ENCODE measurements at regions not wholly inside any gene's neighbourhood (a gene's known extent, or its start where the extent isn't known, plus 50 kb on each side); places are given as distances from the start of the nearest gene placed in this dataset.

DNA sequence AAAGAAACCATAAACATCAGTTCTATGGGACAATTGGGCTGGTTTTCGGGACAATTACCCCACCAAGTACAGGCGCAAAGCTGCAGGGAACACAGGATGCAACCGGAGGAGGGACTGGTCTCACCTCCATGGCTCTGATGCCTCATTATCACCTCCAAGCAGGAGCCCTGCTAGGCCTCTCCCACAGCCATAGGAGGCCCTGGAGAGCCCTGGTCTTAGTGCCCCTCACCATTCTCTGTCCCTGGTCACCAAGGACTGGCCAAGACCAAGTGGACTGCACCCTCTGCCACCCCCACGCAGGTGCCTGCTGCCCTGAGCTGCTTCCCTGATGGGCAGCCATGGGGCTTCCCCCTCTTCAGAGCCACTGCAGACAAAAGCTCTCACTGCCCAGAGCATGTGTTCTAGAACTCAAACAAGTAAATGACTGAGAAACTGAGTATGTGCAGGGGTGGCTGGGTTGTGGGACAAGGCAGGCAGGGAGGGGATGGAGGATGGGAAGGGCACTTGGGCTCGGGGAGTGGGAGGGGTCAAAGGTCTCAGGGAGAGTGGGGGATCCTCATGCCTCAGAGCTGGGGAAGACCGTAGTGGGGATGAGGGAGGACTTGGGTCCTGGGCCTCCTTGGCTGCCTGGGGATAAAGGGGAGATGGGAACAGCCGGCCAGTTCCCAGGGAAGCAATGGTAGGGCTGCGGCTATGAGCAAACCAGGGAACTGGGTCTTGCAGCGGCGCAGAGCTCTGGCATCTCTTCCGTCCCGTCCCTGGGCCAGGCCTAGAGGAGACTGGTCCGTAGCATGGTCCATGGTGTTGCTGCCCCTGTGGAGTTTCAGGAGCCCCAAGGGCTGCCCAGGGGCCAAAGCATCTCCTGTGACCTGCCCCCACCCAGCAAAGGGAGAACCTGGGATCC lies 435.1 kb downstream of the PREX1 start:
- no peaks in the 10 kb centered on the region for H3K36me3 Mint-ChIP-seq (ENCODE audit: insufficient read depth, unreplicated experiment)
- H3K4me3 Mint-ChIP-seq (ENCODE audit: unreplicated experiment) = no peak overlapping the region
- peaks cover 10% of the 10 kb centered on the region for H3K9me3 Mint-ChIP-seq (ENCODE audit: unreplicated experiment)
- no peak for TF ChIP-seq CTCF (IDR thresholded peaks at IDR 0.05; ENCODE audit: unreplicated experiment)
- no peak for DNase-seq (ENCODE audit: unreplicated experiment)
- ChIA-PET POLR2A (interaction anchor here (0.7 kb wide), 1 partner anchor 32 kb away, joined by 4 read pairs; no protein-coding TSS in a partner anchor), CTCF (interaction anchor here (0.7 to 1.2 kb wide), 3 partner anchors 24 to 243 kb away, joined by 3 to 5 read pairs (median 4); no protein-coding TSS in a partner anchor)
- no peak overlapping the region for H3K27ac Mint-ChIP-seq (ENCODE audit: low read depth, unreplicated experiment)
- no TSS peak for BruUV-seq (replicated peaks)
- intact Hi-C loops (cut with micrococcal nuclease) = no loop called here
- peaks cover 92% of the 10 kb centered on the region for H3K27me3 Mint-ChIP-seq (ENCODE audit: insufficient read depth, unreplicated experiment)
- H3K4me1 Mint-ChIP-seq (ENCODE audit: insufficient read depth, unreplicated experiment) = no peaks in the 10 kb centered on the region

GRCh38 chr20:48390981-48391380 lies 436.8 kb downstream of the PREX1 start:
- ChIA-PET POLR2A (no interaction called here), CTCF (interaction anchor here (1.2 kb wide), 1 partner anchor 26 kb away, joined by 3 read pairs; no protein-coding TSS in a partner anchor)
- no peak for TF ChIP-seq CTCF (IDR thresholded peaks at IDR 0.05; ENCODE audit: unreplicated experiment)
- no peak overlapping the region for H3K4me3 Mint-ChIP-seq (ENCODE audit: unreplicated experiment)
- H3K27ac Mint-ChIP-seq (ENCODE audit: low read depth, unreplicated experiment) = no peak overlapping the region
- no peaks in the 10 kb centered on the region for H3K4me1 Mint-ChIP-seq (ENCODE audit: insufficient read depth, unreplicated experiment)
- intact Hi-C loops (cut with micrococcal nuclease) = no loop called here
- peaks cover 92% of the 10 kb centered on the region for H3K27me3 Mint-ChIP-seq (ENCODE audit: insufficient read depth, unreplicated experiment)
- no peak for DNase-seq (ENCODE audit: unreplicated experiment)
- no peaks in the 10 kb centered on the region for H3K36me3 Mint-ChIP-seq (ENCODE audit: insufficient read depth, unreplicated experiment)
- BruUV-seq (replicated peaks) = no TSS peak
- peaks cover 10% of the 10 kb centered on the region for H3K9me3 Mint-ChIP-seq (ENCODE audit: unreplicated experiment)

DNA sequence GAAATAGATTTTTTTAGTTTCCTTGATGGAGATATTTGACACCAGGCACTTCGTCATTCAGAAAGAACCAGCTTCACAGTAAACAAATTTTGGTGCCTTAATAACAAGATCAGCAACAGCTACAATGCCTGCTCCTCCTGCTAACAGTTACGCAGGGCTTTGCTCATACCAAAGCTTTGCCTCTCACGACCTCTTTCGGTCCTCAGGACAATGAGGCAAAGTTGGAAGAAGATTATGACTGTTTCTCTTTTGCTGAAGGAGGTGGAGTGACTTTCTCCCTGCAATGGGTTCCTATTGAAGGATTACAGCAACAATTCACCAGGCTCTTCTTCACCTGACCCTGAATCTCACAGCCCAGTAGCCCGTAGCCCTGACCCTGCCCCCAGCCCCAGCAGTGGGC lies 440.1 kb downstream of the PREX1 start:
- no peak for DNase-seq (ENCODE audit: unreplicated experiment)
- intact Hi-C loops (cut with micrococcal nuclease) = no loop called here
- CTCF ChIA-PET = no interaction called here
- no peaks in the 10 kb centered on the region for H3K4me1 Mint-ChIP-seq (ENCODE audit: insufficient read depth, unreplicated experiment)
- POLR2A ChIA-PET = no interaction called here
- TF ChIP-seq CTCF (IDR thresholded peaks at IDR 0.05; ENCODE audit: unreplicated experiment) = no peak
- no peak overlapping the region for H3K27ac Mint-ChIP-seq (ENCODE audit: low read depth, unreplicated experiment)
- no TSS peak for BruUV-seq (replicated peaks)
- H3K9me3 Mint-ChIP-seq (ENCODE audit: unreplicated experiment) = peaks cover 10% of the 10 kb centered on the region
- no peaks in the 10 kb centered on the region for H3K36me3 Mint-ChIP-seq (ENCODE audit: insufficient read depth, unreplicated experiment)
- H3K27me3 Mint-ChIP-seq (ENCODE audit: insufficient read depth, unreplicated experiment) = peaks cover 80% of the 10 kb centered on the region
- H3K4me3 Mint-ChIP-seq (ENCODE audit: unreplicated experiment) = no peak overlapping the region

- intact Hi-C loops (cut with micrococcal nuclease) = no loop called here
- no TSS peak for BruUV-seq (replicated peaks)
Observed at GRCh38 chr20:48385527-48385926, 442.3 kb downstream of the PREX1 start.

More at GRCh38 chr20:48385527-48385926, 442.3 kb downstream of the PREX1 start:
- CTCF ChIA-PET = no interaction called here
- TF ChIP-seq CTCF (IDR thresholded peaks at IDR 0.05; ENCODE audit: unreplicated experiment) = no peak
- Mint-ChIP-seq H3K9me3 (ENCODE audit: unreplicated experiment) (no peaks in the 10 kb centered on the region), H3K4me3 (ENCODE audit: unreplicated experiment) (no peak overlapping the region), H3K27ac (ENCODE audit: low read depth, unreplicated experiment) (no peak overlapping the region), H3K4me1 (ENCODE audit: insufficient read depth, unreplicated experiment) (no peaks in the 10 kb centered on the region), H3K27me3 (ENCODE audit: insufficient read depth, unreplicated experiment) (peaks cover 79% of the 10 kb centered on the region), H3K36me3 (ENCODE audit: insufficient read depth, unreplicated experiment) (no peaks in the 10 kb centered on the region)
- no peak for DNase-seq (ENCODE audit: unreplicated experiment)
- POLR2A ChIA-PET = no interaction called here

All from MCF 10A (cell line).